OCI-M2 (cell line): ENCODE measurements at regions not wholly inside any gene's neighbourhood (a gene's known extent, or its start where the extent isn't known, plus 50 kb on each side); places are given as distances from the start of the nearest gene placed in this dataset.

ENCODE experiments used
- DNase-seq: peaks from one replicate; lab custom pipeline; 2025; ENCODE audit not compliant: unreplicated experiment; lab: John Stamatoyannopoulos, UW

- no peak for DNase-seq
These were observed 1539.8 kb upstream of the PIK3C3 start for GRCh38 chr18:40415176-40415791.

GRCh38 chr18:40414155-40414754 lies 1540.8 kb upstream of the PIK3C3 start:
- no peak for DNase-seq

DNA sequence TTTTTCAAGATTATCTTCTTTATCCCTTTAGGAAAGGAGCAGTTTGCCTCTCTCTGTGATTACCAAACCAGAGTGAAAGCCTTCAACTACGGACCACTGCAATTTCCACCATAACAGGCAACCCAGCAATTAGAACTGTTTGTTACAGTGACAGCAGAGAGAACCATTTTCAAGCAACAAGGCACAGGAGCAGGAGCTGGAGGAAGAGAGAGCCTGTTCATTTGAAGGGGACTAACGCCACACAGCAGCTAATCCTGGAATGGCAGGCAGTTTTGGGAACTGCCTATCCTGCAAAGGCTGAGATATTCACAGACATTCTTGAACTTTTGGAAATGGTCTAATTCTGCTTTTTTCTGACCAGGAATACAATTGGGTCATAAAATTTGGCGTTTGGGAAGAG lies 1541.9 kb upstream of the PIK3C3 start:
- no peak for DNase-seq

GRCh38 chr18:40412410-40412809 lies 1542.6 kb upstream of the PIK3C3 start:
- no peak for DNase-seq

DNA sequence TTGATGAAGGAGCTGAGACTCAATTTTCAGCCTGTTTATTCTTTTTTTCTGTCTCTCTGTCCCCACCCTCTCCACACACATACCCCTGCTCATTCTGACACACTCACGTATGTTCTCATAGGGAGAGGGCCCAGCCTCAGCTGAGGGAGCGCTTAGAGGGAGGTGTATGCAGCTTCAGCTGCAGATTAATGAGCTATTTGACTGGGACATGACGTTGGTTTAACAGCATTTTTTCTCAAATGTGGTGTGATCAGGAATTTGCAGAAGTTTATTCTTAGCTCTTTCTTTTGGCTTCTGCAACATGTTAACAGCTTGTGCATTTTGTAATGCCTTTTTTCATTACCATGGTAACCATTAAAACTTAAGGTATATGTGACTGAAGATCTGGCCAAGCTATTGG lies 1547.1 kb upstream of the PIK3C3 start:
- no peak for DNase-seq

DNA sequence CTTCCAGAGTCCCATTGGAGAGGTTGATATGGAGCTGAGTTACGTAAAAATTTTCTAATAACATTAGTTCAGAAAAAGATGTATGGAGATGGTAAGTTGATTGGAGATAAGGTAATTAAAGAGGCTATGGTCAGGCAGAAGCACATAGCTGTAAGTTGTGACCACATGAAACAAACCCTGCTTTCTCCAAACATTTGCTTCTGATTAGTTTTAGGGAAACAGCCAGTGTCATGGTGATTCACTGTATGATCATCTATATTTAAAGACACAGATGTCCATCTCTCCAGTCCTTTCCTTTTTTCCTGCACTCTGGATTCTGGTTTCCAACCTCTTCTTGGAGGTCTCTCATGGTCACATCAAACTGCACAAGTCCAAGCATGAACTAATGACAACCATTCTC lies 1550.8 kb upstream of the PIK3C3 start:
- no peak for DNase-seq

DNA sequence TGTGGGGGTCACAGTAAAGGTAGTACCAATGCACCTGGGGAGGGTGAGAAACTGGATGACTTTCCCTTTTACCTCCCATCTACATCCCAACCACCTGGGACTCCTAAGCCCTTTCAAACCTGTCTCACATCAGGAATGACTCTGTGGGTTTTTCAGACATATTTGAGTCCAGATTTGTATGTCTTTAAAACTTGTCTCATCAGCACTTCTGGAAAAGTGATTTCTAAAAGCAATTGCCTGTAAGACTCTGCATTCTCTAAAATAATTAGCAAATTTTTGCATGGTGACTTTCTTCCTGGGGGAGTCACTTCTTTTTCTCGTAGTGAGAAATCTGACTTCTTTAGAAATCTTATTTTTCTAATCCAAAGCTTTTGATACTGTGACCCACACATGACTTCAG lies 1553.0 kb upstream of the PIK3C3 start:
- DNase-seq: no peak

DNA sequence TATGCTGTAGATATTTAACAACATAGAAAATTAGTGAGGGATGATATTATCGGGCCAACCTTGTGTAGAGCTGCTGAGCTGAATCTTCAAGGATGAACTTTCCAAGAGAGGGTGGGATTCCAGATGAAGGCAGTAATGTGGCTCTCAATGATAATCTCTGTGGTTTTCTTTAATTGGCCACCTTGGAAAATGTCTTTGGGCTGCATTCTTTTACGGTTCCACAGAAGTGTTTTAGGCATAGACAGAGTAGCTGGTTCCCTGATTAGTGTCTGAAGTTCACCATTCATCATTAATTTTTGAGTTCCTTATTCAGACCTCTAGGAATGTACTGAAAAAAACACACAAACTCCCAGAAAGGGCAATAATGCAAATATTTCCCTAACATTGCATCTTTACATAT lies 1566.9 kb upstream of the PIK3C3 start:
- no peak for DNase-seq

DNA sequence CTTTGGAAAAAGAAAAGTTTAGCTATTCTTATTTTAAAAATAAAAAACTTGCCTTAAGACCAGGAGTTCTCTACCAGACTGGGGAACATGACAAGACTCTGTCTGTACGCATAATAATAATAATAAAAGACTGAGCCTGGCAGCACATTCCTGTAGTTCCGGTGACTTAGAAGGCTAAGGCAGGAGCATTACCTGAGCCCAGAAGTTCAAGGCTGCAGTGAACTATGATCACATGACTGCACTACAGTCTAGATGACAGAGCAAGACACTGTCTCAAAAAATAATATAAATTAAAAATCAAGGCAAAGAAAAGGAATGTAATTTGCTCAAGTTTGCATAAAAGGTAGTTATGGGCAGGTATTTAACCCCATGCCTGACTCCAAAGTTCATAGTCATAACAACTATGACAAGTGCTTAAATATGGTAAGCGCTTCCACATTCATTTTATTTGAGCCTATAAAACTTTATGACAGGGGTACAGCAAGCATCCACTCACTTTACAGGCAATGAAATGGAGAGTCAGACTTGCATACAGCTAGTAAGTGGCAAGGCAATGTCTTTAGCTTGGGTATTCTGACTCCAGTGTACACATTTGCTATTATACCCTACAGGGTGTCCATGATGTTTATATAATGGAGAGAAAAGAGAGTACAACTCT lies 1567.8 kb upstream of the PIK3C3 start:
- DNase-seq: no peak

- DNase-seq: no peak
These were observed 1572.8 kb upstream of the PIK3C3 start for GRCh38 chr18:40382197-40382596.

- DNase-seq: no peak
These were observed 1574.2 kb upstream of the PIK3C3 start for GRCh38 chr18:40380686-40381439.

GRCh38 chr18:40375837-40376236 lies 1579.2 kb upstream of the PIK3C3 start:
- no peak for DNase-seq

GRCh38 chr18:40371673-40372072 lies 1583.4 kb upstream of the PIK3C3 start:
- no peak for DNase-seq

- no peak for DNase-seq
These were observed 1587.5 kb upstream of the PIK3C3 start for GRCh38 chr18:40367576-40367975.

DNA sequence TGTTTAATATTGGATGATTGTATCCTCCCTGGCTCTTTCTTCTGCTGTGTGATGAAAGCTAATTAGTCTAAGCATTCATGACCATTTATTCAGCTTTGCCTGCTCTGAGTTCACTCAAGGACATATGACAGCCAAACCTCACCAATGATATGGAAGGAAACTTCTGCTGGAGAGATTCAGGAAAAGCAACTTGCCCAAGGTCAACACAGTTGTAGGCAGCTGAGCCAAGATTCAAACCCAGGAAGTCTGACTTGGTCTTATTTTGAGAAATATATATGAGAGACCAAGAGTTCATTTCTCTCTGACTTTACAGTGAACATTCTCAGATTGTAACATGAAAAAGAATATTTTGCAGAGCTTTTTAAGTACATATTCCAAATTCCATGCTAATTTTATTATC lies 1588.5 kb upstream of the PIK3C3 start:
- no peak for DNase-seq

DNA sequence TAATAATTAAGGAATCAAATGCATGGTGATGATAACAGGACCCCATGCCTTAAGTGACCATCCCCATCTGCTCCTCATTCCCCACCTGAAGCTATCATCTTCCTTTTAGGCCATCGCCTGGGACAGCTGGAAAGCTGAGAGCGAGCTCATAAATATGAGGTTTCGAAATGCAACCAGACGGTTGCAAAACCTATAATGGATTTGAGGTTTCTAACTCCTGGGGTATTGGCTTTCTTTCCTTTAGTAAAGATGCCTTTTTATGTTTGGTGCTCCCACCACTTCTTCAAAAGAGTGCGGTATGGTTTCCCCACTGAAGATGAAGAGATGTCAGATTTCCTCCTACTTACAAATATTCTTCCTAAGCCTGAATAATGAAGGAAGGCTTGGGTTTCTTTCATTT lies 1589.5 kb upstream of the PIK3C3 start:
- DNase-seq: no peak

DNA sequence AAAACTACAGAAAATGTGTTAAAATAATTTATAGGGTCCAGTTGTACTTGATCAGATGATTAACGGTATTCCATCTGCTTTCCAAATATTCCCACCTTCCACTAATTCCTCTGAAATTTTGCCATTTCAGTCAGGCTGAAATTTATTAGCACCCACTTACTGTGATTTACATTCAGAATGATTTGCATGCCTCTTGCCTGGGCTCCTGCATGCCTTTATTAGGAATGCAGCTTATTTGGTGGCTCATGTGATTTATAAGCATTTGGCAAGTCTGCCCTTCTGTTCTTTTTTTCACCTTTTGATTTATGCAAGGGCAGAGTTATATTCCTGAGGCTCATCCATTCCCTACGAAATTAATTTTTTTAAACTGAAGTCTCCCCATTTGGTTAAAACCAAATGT lies 1594.5 kb upstream of the PIK3C3 start:
- no peak for DNase-seq

GRCh38 chr18:40357536-40357935 lies 1597.5 kb upstream of the PIK3C3 start:
- DNase-seq: no peak

DNA sequence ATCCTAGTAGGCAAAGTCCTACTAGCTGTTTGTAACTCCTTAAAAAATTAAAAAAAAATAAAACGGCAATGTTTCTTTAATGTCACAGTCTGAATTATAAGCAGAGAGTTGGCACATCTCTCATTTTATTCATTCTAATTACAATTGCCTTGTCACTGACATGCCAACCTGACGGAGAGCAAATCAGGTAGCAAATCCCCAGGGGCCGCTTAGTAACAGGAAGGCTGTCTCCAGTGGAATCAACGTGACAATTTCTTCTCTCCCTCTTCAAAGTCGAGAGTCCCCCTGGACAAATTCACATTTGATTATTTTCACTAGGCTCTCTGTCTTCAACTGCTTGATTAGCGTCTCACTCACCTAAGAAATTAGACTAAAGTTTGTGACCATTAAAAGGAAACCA lies 1598.9 kb upstream of the PIK3C3 start:
- no peak for DNase-seq

- DNase-seq: no peak
These were observed 1599.3 kb upstream of the PIK3C3 start for GRCh38 chr18:40355726-40356125.

- DNase-seq: no peak
These were observed 1606.8 kb upstream of the PIK3C3 start for GRCh38 chr18:40348196-40348595.

DNA sequence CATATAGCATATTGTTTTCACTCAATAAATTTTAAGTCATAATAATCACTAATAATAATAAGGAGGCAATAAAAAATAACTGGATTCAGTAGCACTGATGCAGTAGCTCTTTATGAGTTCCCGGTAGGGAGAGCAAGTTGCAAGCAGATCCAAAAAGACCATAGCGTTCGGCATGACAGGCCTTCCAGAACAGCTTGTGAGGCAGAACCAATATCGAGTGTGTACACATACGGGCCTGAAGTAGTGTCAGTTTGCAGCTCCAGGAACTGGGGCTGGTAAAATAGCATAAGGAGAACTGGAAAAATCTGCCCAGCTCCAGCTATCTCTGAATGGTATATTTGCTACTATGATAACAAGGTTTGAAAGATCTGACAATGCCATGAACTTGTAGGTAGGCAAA lies 1607.8 kb upstream of the PIK3C3 start:
- DNase-seq: no peak
